Erythroblast (primary cell): ENCODE measurements at regions not wholly inside any gene's neighbourhood (a gene's known extent, or its start where the extent isn't known, plus 50 kb on each side); places are given as distances from the start of the nearest gene placed in this dataset.

Source experiments
- GATA1 ChIP-seq: IDR thresholded peaks from 2 replicates; pipeline ENCODE4 v1.6.1; 2011; ENCODE audit warnings: low read depth, mild to moderate bottlenecking, control low read depth, low read length, moderate library complexity
- POLR2A ChIP-seq: IDR thresholded peaks from 2 replicates; pipeline ENCODE4 v1.6.1; 2011; ENCODE audit warnings: mild to moderate bottlenecking, low read length

GRCh38 chr12:93113317-93114006 lies 184.4 kb upstream of the EEA1 start:
- TF ChIP-seq POLR2A (no peak), GATA1 (no peak)
